Gastrocnemius medialis (tissue), 4 donors: ENCODE measurements at regions not wholly inside any gene's neighbourhood (a gene's known extent, or its start where the extent isn't known, plus 50 kb on each side); places are given as distances from the start of the nearest gene placed in this dataset.

ENCODE experiments used
- CTCF ChIP-seq, 5 experiments: fragments of 450-650 bp in 3 of 5; fragments of 200-600 bp in 2 of 5; sonication (generic) in 2 of 5; IDR thresholded peaks in 4 of 5; conservative IDR thresholded peaks in 1 of 5; 1 replicate in 4 of 5; 2 replicates in 1 of 5; pipeline ENCODE4 v1.5.1; 2016 to 2019; ENCODE audit warnings: antibody characterized with exemption in 5 of 5, mild to moderate bottlenecking in 3 of 5, moderate library complexity in 3 of 5
- POLR2A ChIP-seq, 2 donors: fragments of 450-650 bp; IDR thresholded peaks; one replicate each; pipeline ENCODE4 v1.6.1; 2017; ENCODE audit warnings: antibody characterized with exemption in 2 of 2, mild to moderate bottlenecking in 2 of 2, moderate library complexity in 2 of 2

GRCh38 chr7:53611043-53611442 is 575.6 kb downstream of the POM121L12 start:
- TF ChIP-seq CTCF (IDR thresholded peaks at IDR 0.05 in 4 of 5, conservative IDR thresholded peaks at IDR 0.05 in 1 of 5) (no peak), POLR2A (IDR thresholded peaks at IDR 0.05) (no peak)
